Neural cell (in vitro differentiated cells): ENCODE measurements at regions not wholly inside any gene's neighbourhood (a gene's known extent, or its start where the extent isn't known, plus 50 kb on each side); places are given as distances from the start of the nearest gene placed in this dataset.

Experiments
- H2AFZ ChIP-seq: fragments of 200-600, 300-800 bp; sonication (generic), shearing (Covaris generic); 2 replicates; pipeline ENCODE4 v1.6.0; 2014; ENCODE audit warnings: low read depth, mild to moderate bottlenecking, antibody characterized with exemption, low read length, moderate library complexity
- H3F3A ChIP-seq: fragments of 200-600 bp; shearing (Covaris generic); 2 replicates; pipeline ENCODE4 v1.6.1; 2016; ENCODE audit warnings: mild to moderate bottlenecking, moderate library complexity, mixed read lengths, antibody characterized with exemption, low read length; ENCODE audit not compliant: insufficient read depth, poor library complexity, severe bottlenecking
- H3K27ac ChIP-seq: fragments of 200-600, 300-800 bp; sonication (generic), shearing (Covaris generic); 2 replicates; pipeline ENCODE4 v1.5.1; 2014; ENCODE audit warnings: mild to moderate bottlenecking, low read length, moderate library complexity
- H3K27me3 ChIP-seq: fragments of 300-800, 200-600 bp; sonication (generic), shearing (Covaris generic); 2 replicates; pipeline ENCODE4 v1.6.0; 2014; ENCODE audit warnings: mild to moderate bottlenecking, low read depth, low read length, moderate library complexity; ENCODE audit not compliant: insufficient read depth
- H3K36me3 ChIP-seq: fragments of 300-800, 200-600 bp; sonication (generic), shearing (Covaris generic); 2 replicates; pipeline ENCODE4 v1.5.1; 2014; ENCODE audit warnings: mild to moderate bottlenecking, antibody characterized with exemption, low read length, moderate library complexity; ENCODE audit not compliant: insufficient read depth
- H3K4me2 ChIP-seq: fragments of 300-800, 200-600 bp; sonication (generic), shearing (Covaris generic); 2 replicates; pipeline ENCODE4 v1.6.0; 2014; ENCODE audit warnings: mild to moderate bottlenecking, low read length
- H3K4me3 ChIP-seq: fragments of 300-800, 200-600 bp; sonication (generic), shearing (Covaris generic); 2 replicates; pipeline ENCODE4 v1.5.1; 2014; ENCODE audit warnings: mild to moderate bottlenecking, low read length, moderate library complexity
- H3K79me2 ChIP-seq: fragments of 200-600 bp; shearing (Covaris generic); replicated peaks from 2 replicates; pipeline ENCODE4 v1.6.0; 2014; ENCODE audit warnings: mild to moderate bottlenecking, low read length, moderate library complexity; ENCODE audit not compliant: insufficient read depth
- H3K9ac ChIP-seq: fragments of 300-800, 200-600 bp; sonication (generic), shearing (Covaris generic); 2 replicates; pipeline ENCODE4 v1.6.1; 2016; ENCODE audit warnings: mild to moderate bottlenecking, low read length, mixed read lengths
- H3K9me2 ChIP-seq: fragments of 200-600 bp; shearing (Covaris generic); 2 replicates; pipeline ENCODE4 v1.6.1; 2016; ENCODE audit warnings: mild to moderate bottlenecking, low read length, mixed read lengths; ENCODE audit not compliant: insufficient read depth
- H3K9me3 ChIP-seq: fragments of 200-600, 300-800 bp; sonication (generic), shearing (Covaris generic); 2 replicates; pipeline ENCODE4 v1.6.1; 2016; ENCODE audit warnings: mild to moderate bottlenecking, mixed run types, low read length, moderate library complexity, mixed read lengths
- H4K20me1 ChIP-seq: fragments of 200-600 bp; shearing (Covaris generic); 2 replicates; pipeline ENCODE4 v1.6.1; 2016; ENCODE audit warnings: mild to moderate bottlenecking, mixed run types; ENCODE audit not compliant: insufficient read depth
- CTCF ChIP-seq: fragments of 450-650 bp; IDR thresholded peaks from 2 replicates; pipeline ENCODE4 v1.5.1; 2014; ENCODE audit warnings: antibody characterized with exemption, mild to moderate bottlenecking, moderate library complexity; ENCODE audit not compliant: poor library complexity, severe bottlenecking
- EP300 ChIP-seq: fragments of 450-650 bp; conservative IDR thresholded peaks from 2 replicates; pipeline ENCODE4 v1.6.1; 2014; ENCODE audit warnings: antibody characterized with exemption, mild to moderate bottlenecking, moderate library complexity; ENCODE audit not compliant: poor library complexity, severe bottlenecking
- EZH2 ChIP-seq: fragments of 200-600, 300-800 bp; shearing (Covaris generic), sonication (generic); IDR thresholded peaks from 2 replicates; pipeline ENCODE4 v1.6.1; 2014; ENCODE audit warnings: antibody characterized with exemption, low read length, borderline replicate concordance, mild to moderate bottlenecking; ENCODE audit not compliant: insufficient read depth, poor library complexity, severe bottlenecking
- MXI1 ChIP-seq: fragments of 450-650 bp; conservative IDR thresholded peaks from 2 replicates; pipeline ENCODE4 v1.6.1; 2014; ENCODE audit warnings: antibody characterized with exemption, mild to moderate bottlenecking; ENCODE audit not compliant: poor library complexity, severe bottlenecking
- POLR2AphosphoS5 ChIP-seq: IDR thresholded peaks from 2 replicates; pipeline ENCODE4 v1.6.1; 2012
- RAD21 ChIP-seq: fragments of 450-650 bp; conservative IDR thresholded peaks from 2 replicates; pipeline ENCODE4 v1.6.1; 2014; ENCODE audit warnings: antibody characterized with exemption, mild to moderate bottlenecking, moderate library complexity
- SMC3 ChIP-seq: fragments of 450-650 bp; conservative IDR thresholded peaks from 2 replicates; pipeline ENCODE4 v1.6.1; 2014; ENCODE audit warnings: antibody characterized with exemption, mild to moderate bottlenecking, moderate library complexity; ENCODE audit not compliant: poor library complexity
- TAF1 ChIP-seq: IDR thresholded peaks from 2 replicates; pipeline ENCODE4 v1.6.1; 2012; ENCODE audit warnings: low read depth
- TF ChIP-seq, protein P1 (sequence below): IDR thresholded peaks from 2 replicates; pipeline ENCODE4 v1.6.1; 2012; ENCODE audit warnings: borderline replicate concordance

- no peak overlapping the region for H2AFZ ChIP-seq
- H3F3A ChIP-seq, result no peaks in the 10 kb centered on the region
- H4K20me1 ChIP-seq, result no peaks in the 10 kb centered on the region
- no peaks in the 10 kb centered on the region for H3K9me3 ChIP-seq
- no peak overlapping the region for H3K27ac ChIP-seq
- TF ChIP-seq CTCF, result no peak
- no peak for TF ChIP-seq SMC3
- no peak for TF ChIP-seq EP300
- H3K9me2 ChIP-seq, result no peaks in the 10 kb centered on the region
- no peak overlapping the region for H3K4me3 ChIP-seq
- no peaks in the 10 kb centered on the region for H3K36me3 ChIP-seq
- H3K9ac ChIP-seq, result no peak overlapping the region
- H3K27me3 ChIP-seq, result no peaks in the 10 kb centered on the region
- H3K4me2 ChIP-seq, result no peak overlapping the region
- H3K79me2 ChIP-seq, result no peaks in the 10 kb centered on the region
Observed at GRCh38 chr5:2856206-2856605, 104.7 kb upstream of the IRX2 start.

GRCh38 chr5:2852446-2852845, 101.0 kb upstream of the IRX2 start:
- Histone ChIP-seq H3K9me2 (no peaks in the 10 kb centered on the region), H3K4me2 (no peak overlapping the region), H3K4me3 (no peak overlapping the region), H3K36me3 (no peaks in the 10 kb centered on the region), H3K79me2 (no peaks in the 10 kb centered on the region), H3K9ac (no peak overlapping the region), H3F3A (no peaks in the 10 kb centered on the region), H3K27me3 (no peaks in the 10 kb centered on the region), H3K27ac (no peak overlapping the region), H3K9me3 (no peaks in the 10 kb centered on the region), H2AFZ (no peak overlapping the region), H4K20me1 (no peaks in the 10 kb centered on the region)
- TF ChIP-seq RAD21 (no peak), CTCF (no peak), TAF1 (no peak), POLR2AphosphoS5 (no peak), MXI1 (no peak), EP300 (no peak), EZH2 (no peak), SMC3 (no peak)
- TF ChIP-seq, protein P1, sequence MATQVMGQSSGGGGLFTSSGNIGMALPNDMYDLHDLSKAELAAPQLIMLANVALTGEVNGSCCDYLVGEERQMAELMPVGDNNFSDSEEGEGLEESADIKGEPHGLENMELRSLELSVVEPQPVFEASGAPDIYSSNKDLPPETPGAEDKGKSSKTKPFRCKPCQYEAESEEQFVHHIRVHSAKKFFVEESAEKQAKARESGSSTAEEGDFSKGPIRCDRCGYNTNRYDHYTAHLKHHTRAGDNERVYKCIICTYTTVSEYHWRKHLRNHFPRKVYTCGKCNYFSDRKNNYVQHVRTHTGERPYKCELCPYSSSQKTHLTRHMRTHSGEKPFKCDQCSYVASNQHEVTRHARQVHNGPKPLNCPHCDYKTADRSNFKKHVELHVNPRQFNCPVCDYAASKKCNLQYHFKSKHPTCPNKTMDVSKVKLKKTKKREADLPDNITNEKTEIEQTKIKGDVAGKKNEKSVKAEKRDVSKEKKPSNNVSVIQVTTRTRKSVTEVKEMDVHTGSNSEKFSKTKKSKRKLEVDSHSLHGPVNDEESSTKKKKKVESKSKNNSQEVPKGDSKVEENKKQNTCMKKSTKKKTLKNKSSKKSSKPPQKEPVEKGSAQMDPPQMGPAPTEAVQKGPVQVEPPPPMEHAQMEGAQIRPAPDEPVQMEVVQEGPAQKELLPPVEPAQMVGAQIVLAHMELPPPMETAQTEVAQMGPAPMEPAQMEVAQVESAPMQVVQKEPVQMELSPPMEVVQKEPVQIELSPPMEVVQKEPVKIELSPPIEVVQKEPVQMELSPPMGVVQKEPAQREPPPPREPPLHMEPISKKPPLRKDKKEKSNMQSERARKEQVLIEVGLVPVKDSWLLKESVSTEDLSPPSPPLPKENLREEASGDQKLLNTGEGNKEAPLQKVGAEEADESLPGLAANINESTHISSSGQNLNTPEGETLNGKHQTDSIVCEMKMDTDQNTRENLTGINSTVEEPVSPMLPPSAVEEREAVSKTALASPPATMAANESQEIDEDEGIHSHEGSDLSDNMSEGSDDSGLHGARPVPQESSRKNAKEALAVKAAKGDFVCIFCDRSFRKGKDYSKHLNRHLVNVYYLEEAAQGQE, result no peak
